MCF 10A (cell line): ENCODE measurements at regions not wholly inside any gene's neighbourhood (a gene's known extent, or its start where the extent isn't known, plus 50 kb on each side); places are given as distances from the start of the nearest gene placed in this dataset.
"Not testable (repeated sequence)": the region's sequence is repeated elsewhere in the genome, so short reads cannot be mapped to it uniquely, and the experiment has no call there.

Experiments used
- BruUV-seq: library from RNA; stranded (reverse); fragments of 400-500 nt; replicated peaks from 2 replicates; lab custom pipeline; 2021; lab: Mats Ljungman, UMichigan
- CTCF ChIA-PET: fragments of 300-600 bp; sonication (Branson Sonifier 250); formaldehyde crosslinking; extraction: SDS; loops from one replicate; lab custom pipeline; 2021; ENCODE audit warnings: antibody characterized with exemption, inconsistent platforms; lab: Yijun Ruan, JAX
- POLR2A ChIA-PET: fragments of 300-600, 350-650 bp; sonication (Branson Sonifier 250); formaldehyde crosslinking; extraction: SDS; loops from one replicate; lab custom pipeline; 2020; ENCODE audit warnings: antibody characterized with exemption, inconsistent platforms; lab: Yijun Ruan, JAX
- DNase-seq: peaks from one replicate; pipeline ENCODE4 v3.0.0-alpha.2; 2018; ENCODE audit not compliant: unreplicated experiment
- H3K27ac Mint-ChIP-seq: one replicate; pipeline ENCODE4 v1.8.0; 2022; ENCODE audit warnings: mild to moderate bottlenecking, low read depth, mixed read lengths; ENCODE audit not compliant: unreplicated experiment
- H3K27me3 Mint-ChIP-seq: one replicate; pipeline ENCODE4 v1.8.0; 2022; ENCODE audit warnings: mixed read lengths; ENCODE audit not compliant: insufficient read depth, unreplicated experiment
- H3K36me3 Mint-ChIP-seq: one replicate; pipeline ENCODE4 v1.8.0; 2022; ENCODE audit warnings: mild to moderate bottlenecking, moderate library complexity, mixed read lengths; ENCODE audit not compliant: insufficient read depth, unreplicated experiment
- H3K4me1 Mint-ChIP-seq: one replicate; pipeline ENCODE4 v1.8.0; 2022; ENCODE audit warnings: mixed read lengths; ENCODE audit not compliant: insufficient read depth, unreplicated experiment
- H3K4me3 Mint-ChIP-seq: one replicate; pipeline ENCODE4 v1.8.0; 2022; ENCODE audit warnings: mild to moderate bottlenecking, moderate library complexity, mixed read lengths; ENCODE audit not compliant: unreplicated experiment
- H3K9me3 Mint-ChIP-seq: one replicate; pipeline ENCODE4 v1.8.0; 2022; ENCODE audit warnings: mixed read lengths; ENCODE audit not compliant: unreplicated experiment
- intact Hi-C: fragments of 100-400 bp; cut with micrococcal nuclease; formaldehyde crosslinking; loops from 2 replicates; pipeline ENCODE4 v1.14.1; 2022
- TF ChIP-seq, protein P1 (sequence below): fragments of 200-600 bp; IDR thresholded peaks from one replicate; pipeline ENCODE4 v1.8.0; 2022; ENCODE audit warnings: antibody characterized with exemption, mild to moderate bottlenecking; ENCODE audit not compliant: unreplicated experiment

DNA sequence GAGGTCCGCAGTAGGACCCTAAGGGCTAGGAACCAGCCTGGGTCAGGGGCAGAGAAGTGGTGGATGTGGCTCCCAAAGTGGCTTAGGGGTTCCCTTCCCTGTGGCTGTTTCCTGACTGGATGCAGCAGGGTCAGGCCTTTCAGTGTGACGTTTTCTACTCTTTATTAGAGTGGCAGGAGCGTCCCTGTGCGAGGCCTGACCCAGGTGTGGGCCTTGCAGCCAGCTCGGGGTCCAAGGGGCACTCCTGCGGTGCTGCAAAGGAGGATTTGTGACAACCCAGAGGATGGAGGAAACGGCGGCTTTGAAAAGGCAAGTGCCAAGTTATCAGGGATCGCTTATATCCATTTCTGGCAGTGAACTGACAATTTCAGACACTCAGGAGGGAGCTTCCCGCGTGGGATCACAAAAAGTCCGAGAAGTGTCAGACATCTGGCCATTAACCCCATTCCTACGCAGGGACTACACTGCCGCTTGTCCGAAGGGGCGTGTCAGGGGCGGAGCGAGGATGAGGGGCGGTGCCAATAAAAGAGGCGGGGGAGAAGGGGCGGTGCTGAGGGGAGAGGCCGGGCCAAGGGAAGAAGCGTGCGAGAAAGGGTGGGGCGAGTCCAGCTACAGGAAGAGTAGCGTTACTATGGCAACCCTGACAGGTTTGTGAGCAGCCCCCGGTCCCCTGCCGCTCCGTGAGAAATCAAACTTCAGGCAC lies 98.8 kb upstream of the ZNF722 start:
- no peaks in the 10 kb centered on the region for H3K27me3 Mint-ChIP-seq
- ChIA-PET POLR2A (no interaction called here), CTCF (no interaction called here)
- TF ChIP-seq, protein P1, sequence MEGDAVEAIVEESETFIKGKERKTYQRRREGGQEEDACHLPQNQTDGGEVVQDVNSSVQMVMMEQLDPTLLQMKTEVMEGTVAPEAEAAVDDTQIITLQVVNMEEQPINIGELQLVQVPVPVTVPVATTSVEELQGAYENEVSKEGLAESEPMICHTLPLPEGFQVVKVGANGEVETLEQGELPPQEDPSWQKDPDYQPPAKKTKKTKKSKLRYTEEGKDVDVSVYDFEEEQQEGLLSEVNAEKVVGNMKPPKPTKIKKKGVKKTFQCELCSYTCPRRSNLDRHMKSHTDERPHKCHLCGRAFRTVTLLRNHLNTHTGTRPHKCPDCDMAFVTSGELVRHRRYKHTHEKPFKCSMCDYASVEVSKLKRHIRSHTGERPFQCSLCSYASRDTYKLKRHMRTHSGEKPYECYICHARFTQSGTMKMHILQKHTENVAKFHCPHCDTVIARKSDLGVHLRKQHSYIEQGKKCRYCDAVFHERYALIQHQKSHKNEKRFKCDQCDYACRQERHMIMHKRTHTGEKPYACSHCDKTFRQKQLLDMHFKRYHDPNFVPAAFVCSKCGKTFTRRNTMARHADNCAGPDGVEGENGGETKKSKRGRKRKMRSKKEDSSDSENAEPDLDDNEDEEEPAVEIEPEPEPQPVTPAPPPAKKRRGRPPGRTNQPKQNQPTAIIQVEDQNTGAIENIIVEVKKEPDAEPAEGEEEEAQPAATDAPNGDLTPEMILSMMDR: no peak
- no TSS peak for BruUV-seq
- H3K4me1 Mint-ChIP-seq: no peaks in the 10 kb centered on the region
- DNase-seq: no peak
- no peak overlapping the region for H3K4me3 Mint-ChIP-seq
- no peak overlapping the region for H3K27ac Mint-ChIP-seq
- no peaks in the 10 kb centered on the region for H3K36me3 Mint-ChIP-seq
- peaks cover 9% of the 10 kb centered on the region for H3K9me3 Mint-ChIP-seq
- intact Hi-C loops: no loop called here

DNA sequence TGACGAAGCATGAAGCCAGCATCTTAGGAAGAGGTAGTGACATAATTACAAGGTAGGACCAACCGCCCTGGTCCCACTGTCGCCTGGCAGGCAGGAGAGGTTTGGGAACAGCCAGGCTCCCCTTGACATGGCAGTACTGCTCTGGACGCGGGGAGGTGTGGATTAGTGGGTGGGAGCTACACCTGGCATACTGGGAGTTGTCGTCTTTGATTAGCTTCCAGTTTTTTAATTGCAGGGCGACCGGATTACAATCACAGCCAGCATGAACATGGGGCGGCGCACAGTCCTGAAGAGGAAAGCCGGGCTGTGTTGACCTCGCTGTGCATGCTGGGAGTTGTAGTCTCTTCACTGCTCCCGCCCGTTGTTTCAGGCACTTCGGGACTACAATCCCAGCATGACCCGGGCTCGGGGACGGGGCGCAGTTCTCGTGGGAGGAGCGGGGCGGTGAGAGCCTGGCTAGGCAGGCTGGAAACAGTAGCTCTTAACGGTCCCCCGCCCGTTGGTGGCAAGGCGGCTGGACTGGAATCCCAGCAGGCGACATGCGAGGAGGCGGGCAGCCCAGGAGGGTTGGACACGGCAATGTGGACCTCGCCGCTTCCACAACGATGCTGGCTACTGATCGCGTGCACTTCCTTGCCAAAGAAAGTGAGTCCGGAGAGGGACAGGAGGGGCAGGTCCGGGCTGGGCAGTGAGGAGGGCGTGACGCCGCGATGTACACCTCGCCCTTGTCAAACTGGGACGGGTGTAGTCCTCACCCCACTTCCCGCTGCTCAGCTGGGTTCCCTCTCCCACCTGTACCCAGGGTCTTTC lies 98.0 kb upstream of the ZNF722 start:
- no peak for DNase-seq
- ChIA-PET POLR2A (no interaction called here), CTCF (no interaction called here)
- H3K4me1 Mint-ChIP-seq: no peaks in the 10 kb centered on the region
- peaks cover 9% of the 10 kb centered on the region for H3K9me3 Mint-ChIP-seq
- H3K36me3 Mint-ChIP-seq: no peaks in the 10 kb centered on the region
- H3K4me3 Mint-ChIP-seq: no peak overlapping the region
- no peaks in the 10 kb centered on the region for H3K27me3 Mint-ChIP-seq
- no peak overlapping the region for H3K27ac Mint-ChIP-seq
- intact Hi-C loops: no loop called here
- TF ChIP-seq, protein P1: no peak
- BruUV-seq: no TSS peak

DNA sequence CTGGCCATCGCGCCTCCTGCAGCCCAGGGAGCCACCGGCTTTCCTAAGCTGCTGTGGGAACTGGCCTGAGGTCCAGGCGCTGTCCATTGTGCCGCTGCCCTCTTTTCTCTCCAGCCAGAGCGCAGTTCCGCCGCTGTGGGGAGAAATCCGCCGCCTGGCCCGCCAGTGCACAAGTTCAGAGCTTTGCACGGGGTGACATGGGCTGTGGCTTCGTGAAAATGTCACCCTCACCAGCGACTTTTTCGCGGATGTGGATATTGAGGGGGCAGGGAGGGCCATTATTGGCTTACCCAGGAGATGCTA lies 97.5 kb upstream of the ZNF722 start:
- H3K4me1 Mint-ChIP-seq, H3K27me3 Mint-ChIP-seq, POLR2A ChIA-PET, H3K4me3 Mint-ChIP-seq, H3K27ac Mint-ChIP-seq, CTCF ChIA-PET, BruUV-seq, DNase-seq, H3K36me3 Mint-ChIP-seq, intact Hi-C loops: not testable (repeated sequence)
- H3K9me3 Mint-ChIP-seq: peaks cover 14% of the 10 kb centered on the region

DNA sequence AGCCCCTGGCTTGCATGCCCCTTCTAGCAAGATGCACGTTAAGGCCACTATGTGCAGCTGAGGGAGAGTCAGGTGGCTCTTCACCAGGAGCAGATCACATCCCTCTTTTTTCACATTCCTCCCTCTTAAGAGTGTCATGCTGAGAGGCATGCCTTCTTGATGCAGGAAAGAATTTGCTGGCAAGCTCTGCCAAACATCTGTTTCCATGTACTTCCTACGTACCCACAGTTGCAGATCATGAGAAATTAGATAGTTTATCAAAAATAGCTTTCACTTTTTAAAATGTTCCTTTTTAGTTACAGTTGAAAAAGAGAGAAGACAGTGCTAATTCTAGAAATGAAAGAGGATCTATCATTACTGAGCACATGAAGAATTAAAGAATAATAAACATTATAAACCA lies 79.7 kb upstream of the ZNF722 start:
- no TSS peak for BruUV-seq
- Mint-ChIP-seq H3K4me1 (no peaks in the 10 kb centered on the region), H3K4me3 (no peak overlapping the region), H3K9me3 (peaks cover 23% of the 10 kb centered on the region), H3K27ac (no peak overlapping the region), H3K27me3 (no peaks in the 10 kb centered on the region), H3K36me3 (no peaks in the 10 kb centered on the region)
- ChIA-PET POLR2A (no interaction called here), CTCF (no interaction called here)
- no peak for DNase-seq
- intact Hi-C loops: no loop called here
- TF ChIP-seq, protein P1: no peak
